SK-N-SH treated with all-trans-retinoic acid at 6 μM for 48 hours (cell line): ENCODE measurements at regions not wholly inside any gene's neighbourhood (a gene's known extent, or its start where the extent isn't known, plus 50 kb on each side); places are given as distances from the start of the nearest gene placed in this dataset.

Experiments used
- CSRNP3 ChIP-seq: fragments of 250-450 bp; sonication (Bioruptor Pico); IDR thresholded peaks from 2 replicates; pipeline ENCODE4 v1.5.1; 2021; ENCODE audit warnings: mild to moderate bottlenecking, moderate library complexity
- ISL1 ChIP-seq: fragments of 250-450 bp; sonication (Bioruptor Pico); IDR thresholded peaks from 2 replicates; pipeline ENCODE4 v2.1.2; 2022; ENCODE audit warnings: mild to moderate bottlenecking, moderate library complexity
- TCF4 ChIP-seq: fragments of 250-450 bp; sonication (Bioruptor Pico); IDR thresholded peaks from 2 replicates; pipeline ENCODE4 v1.8.0; 2021; ENCODE audit warnings: mild to moderate bottlenecking, moderate library complexity, borderline replicate concordance
- TOX ChIP-seq: fragments of 250-450 bp; sonication (Bioruptor Pico); IDR thresholded peaks from 2 replicates; pipeline ENCODE4 v1.8.0; 2021; ENCODE audit warnings: mild to moderate bottlenecking, moderate library complexity, borderline replicate concordance
- TF ChIP-seq, protein P1 (sequence below): fragments of 250-450 bp; sonication (Bioruptor Pico); IDR thresholded peaks from 2 replicates; pipeline ENCODE4 v1.8.0; 2020; ENCODE audit warnings: mild to moderate bottlenecking, moderate library complexity, borderline replicate concordance

DNA sequence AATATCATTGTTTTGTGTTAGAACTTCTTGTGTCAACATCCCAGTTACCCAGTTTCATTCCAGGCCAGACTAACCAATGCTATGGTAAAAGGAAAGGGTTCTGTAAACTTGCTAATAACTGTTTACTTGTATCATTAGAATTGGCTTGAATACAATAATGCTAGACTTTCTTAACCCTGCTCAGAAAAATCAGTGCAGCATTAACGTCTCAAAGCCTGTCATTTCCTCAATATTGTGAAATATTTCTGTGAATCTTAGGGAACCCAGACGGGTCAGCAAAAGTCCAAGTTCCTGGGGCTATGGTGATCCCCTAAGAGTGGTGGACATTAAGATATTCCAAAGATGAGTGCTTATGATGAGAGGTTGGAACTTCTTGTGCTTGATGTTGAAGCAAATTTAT lies 541.2 kb upstream of the MAGEB18 start:
- TF ChIP-seq TOX (CRISPR knock-in tag) (no peak), ISL1 (no peak), TCF4 (CRISPR knock-in tag) (no peak), CSRNP3 (CRISPR knock-in tag) (no peak)
- TF ChIP-seq, protein P1, sequence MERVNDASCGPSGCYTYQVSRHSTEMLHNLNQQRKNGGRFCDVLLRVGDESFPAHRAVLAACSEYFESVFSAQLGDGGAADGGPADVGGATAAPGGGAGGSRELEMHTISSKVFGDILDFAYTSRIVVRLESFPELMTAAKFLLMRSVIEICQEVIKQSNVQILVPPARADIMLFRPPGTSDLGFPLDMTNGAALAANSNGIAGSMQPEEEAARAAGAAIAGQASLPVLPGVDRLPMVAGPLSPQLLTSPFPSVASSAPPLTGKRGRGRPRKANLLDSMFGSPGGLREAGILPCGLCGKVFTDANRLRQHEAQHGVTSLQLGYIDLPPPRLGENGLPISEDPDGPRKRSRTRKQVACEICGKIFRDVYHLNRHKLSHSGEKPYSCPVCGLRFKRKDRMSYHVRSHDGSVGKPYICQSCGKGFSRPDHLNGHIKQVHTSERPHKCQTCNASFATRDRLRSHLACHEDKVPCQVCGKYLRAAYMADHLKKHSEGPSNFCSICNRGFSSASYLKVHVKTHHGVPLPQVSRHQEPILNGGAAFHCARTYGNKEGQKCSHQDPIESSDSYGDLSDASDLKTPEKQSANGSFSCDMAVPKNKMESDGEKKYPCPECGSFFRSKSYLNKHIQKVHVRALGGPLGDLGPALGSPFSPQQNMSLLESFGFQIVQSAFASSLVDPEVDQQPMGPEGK (CRISPR knock-in tag): no peak
